ENCODE measurements at regions not wholly inside any gene's neighbourhood (a gene's known extent, or its start where the extent isn't known, plus 50 kb on each side); places are given as distances from the start of the nearest gene placed in this dataset.
A peak's percentile ranks its signal among the peaks of the same experiment; 100 is the strongest.
"Not testable (repeated sequence)": the region's sequence is repeated elsewhere in the genome, so short reads cannot be mapped to it uniquely, and the experiment has no call there.

DNA sequence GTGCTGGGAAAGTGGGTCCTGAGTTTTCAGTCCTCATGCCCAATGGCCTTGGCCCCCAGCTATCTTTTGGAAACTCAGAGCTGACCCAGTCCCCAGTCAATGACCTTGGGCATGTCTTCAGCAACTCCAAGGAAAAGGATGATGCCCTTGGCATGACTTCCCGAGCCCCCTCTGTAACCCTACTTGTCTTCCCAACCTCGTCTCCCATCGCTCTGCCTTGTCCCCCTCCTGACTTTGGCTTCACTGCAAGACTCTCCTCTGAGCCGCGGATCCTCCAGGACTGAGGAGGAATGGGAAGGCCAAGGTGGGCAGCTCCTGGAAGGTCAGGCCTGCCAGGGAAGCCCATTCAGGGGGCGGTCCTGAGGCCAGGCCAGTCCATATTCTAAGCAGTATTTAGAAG is 73.5 kb upstream of the MEF2A start:
- intact Hi-C loops (cut with DNase I), result no loop called here
- peak in 1 of 7 donors; percentile 35 for DNase-seq
- 85 to 95% (median 90%) methylated on average over 6 of the region's 6 CpGs for WGBS, 4 donors
- Histone ChIP-seq H3K9me3 (replicated peaks in 1 of 3) (no peaks in the 10 kb centered on the region), H3K4me3 (no peak overlapping the region), H3K27me3 (peaks cover 7% of the 10 kb centered on the region), H3K27ac (no peak overlapping the region), H3K4me1 (replicated peaks in 1 of 2) (peaks cover 1 to 7% of the 10 kb centered on the region in 2 donors), H3K36me3 (replicated peaks in 1 of 2) (no peaks in the 10 kb centered on the region)
- TF ChIP-seq, protein P1, sequence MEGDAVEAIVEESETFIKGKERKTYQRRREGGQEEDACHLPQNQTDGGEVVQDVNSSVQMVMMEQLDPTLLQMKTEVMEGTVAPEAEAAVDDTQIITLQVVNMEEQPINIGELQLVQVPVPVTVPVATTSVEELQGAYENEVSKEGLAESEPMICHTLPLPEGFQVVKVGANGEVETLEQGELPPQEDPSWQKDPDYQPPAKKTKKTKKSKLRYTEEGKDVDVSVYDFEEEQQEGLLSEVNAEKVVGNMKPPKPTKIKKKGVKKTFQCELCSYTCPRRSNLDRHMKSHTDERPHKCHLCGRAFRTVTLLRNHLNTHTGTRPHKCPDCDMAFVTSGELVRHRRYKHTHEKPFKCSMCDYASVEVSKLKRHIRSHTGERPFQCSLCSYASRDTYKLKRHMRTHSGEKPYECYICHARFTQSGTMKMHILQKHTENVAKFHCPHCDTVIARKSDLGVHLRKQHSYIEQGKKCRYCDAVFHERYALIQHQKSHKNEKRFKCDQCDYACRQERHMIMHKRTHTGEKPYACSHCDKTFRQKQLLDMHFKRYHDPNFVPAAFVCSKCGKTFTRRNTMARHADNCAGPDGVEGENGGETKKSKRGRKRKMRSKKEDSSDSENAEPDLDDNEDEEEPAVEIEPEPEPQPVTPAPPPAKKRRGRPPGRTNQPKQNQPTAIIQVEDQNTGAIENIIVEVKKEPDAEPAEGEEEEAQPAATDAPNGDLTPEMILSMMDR (IDR thresholded peaks at IDR 0.05), result no peak
- no peak for TF ChIP-seq POLR2A (IDR thresholded peaks at IDR 0.05)

DNA sequence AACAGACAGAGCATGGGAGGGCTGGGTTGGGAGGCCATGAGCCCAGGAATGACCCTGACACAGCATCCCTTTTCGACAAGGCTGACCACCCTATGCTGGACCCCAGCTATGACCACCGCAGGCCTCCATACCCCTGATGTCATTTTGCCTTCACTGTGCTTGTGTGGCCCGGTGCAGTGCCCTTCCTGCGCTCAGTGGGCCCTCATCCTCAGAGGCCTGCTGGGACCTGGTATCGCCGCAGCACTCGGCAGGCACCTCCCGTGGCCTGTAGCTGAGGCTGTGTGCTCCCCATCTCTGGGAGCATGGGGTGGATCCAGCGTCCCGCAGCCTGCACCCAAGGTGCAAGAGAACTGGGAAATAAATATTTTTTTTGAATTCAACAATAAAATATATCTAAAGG is 73.1 kb upstream of the MEF2A start:
- peak in 1 of 7 donors; percentile 30 for DNase-seq
- WGBS, 4 donors, result 93 to 97% (median 95%) methylated on average over 10 of the region's 10 CpGs
- TF ChIP-seq POLR2A (IDR thresholded peaks at IDR 0.05), result no peak
- TF ChIP-seq, protein P1 (IDR thresholded peaks at IDR 0.05), result no peak

DNA sequence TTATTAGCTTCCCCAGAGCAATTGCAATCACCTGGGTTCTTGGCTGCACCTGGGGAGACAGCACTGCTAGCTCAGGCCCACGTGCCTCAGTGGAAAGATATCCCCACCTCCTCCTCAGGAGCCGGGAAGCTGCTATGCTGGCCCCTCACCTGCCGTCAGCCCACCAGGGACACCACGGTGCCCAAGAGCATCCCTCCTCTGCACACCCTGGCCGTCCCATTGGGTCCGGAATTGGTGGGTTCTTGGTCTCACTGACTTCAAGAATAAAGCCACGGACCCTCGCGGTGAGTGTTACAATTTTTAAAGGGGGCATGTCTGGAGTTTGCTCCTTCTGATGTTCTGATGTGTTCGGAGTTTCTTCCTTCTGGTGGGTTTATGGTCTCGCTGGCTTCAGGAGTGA is 72.3 kb upstream of the MEF2A start:
- H3K36me3 ChIP-seq (replicated peaks in 1 of 2), result no peaks in the 10 kb centered on the region
- peak in 1 of 7 donors; percentile 21 for DNase-seq
- no peak overlapping the region for H3K4me3 ChIP-seq
- H3K27ac ChIP-seq, result no peak overlapping the region
- no peaks in the 10 kb centered on the region for H3K9me3 ChIP-seq (replicated peaks in 1 of 3)
- TF ChIP-seq, protein P1 (IDR thresholded peaks at IDR 0.05), result no peak
- TF ChIP-seq POLR2A (IDR thresholded peaks at IDR 0.05), result no peak
- peaks cover 7% of the 10 kb centered on the region for H3K27me3 ChIP-seq
- 87 to 92% (median 89%) methylated on average over 8 to 11 of the region's 11 CpGs for WGBS, 4 donors
- peaks cover 0 to 5% of the 10 kb centered on the region in 2 donors for H3K4me1 ChIP-seq (replicated peaks in 1 of 2)
- intact Hi-C loops (cut with DNase I), result no loop called here

More for the DNA sequence above, 73.1 kb upstream of the MEF2A start:
- Histone ChIP-seq H3K36me3 (replicated peaks in 1 of 2) (no peaks in the 10 kb centered on the region), H3K4me3 (no peak overlapping the region), H3K4me1 (replicated peaks in 1 of 2) (peaks cover 0 to 5% of the 10 kb centered on the region in 2 donors), H3K27me3 (peaks cover 7% of the 10 kb centered on the region), H3K9me3 (replicated peaks in 1 of 3) (no peaks in the 10 kb centered on the region), H3K27ac (no peak overlapping the region)
- intact Hi-C loops (cut with DNase I), result no loop called here

DNA sequence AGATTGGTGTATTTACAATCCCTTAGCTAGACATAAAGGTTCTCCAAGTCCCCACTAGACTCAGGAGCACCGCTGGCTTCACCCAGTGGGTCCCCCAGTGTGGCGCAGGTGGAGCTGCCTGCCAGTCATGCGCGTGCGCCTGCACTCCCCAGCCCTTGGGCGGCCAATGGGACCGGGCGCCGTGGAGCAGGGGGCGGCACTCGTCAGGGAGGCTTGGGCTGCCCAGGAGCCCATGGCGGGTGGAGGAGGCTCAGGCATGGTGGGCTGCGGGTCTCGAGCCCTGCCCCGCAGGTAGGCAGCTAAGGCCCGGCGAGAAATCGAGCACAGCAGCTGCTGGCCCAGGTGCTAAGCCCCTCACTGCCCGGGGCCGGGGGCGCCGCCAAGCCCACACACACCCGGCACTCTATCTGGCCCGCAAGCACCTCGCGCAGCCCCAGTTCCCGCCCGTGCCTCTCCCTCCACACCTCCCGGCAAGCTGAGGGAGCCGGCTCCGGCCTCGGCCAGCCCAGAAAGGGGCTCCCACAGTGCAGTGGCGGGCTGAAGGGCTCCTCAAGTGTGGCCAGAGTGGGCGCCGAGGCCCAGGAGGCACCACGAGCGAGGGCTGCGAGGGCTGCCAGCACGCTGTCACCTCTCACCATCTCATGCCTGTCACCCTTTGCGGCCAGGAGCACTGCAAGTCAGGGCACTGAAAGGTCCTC is 71.1 kb upstream of the MEF2A start:
- H3K27ac ChIP-seq; H3K4me3 ChIP-seq; H3K4me1 ChIP-seq (replicated peaks in 1 of 2); H3K36me3 ChIP-seq (replicated peaks in 1 of 2); intact Hi-C loops (cut with DNase I); H3K9me3 ChIP-seq (replicated peaks in 1 of 3); DNase-seq; H3K27me3 ChIP-seq: not testable (repeated sequence)
- WGBS, 4 donors, result 92 to 95% (median 93%) methylated on average over 8 to 40 of the region's 40 CpGs
